ENCODE measurements at regions not wholly inside any gene's neighbourhood (a gene's known extent, or its start where the extent isn't known, plus 50 kb on each side); places are given as distances from the start of the nearest gene placed in this dataset.

- TF ChIP-seq, protein P1, sequence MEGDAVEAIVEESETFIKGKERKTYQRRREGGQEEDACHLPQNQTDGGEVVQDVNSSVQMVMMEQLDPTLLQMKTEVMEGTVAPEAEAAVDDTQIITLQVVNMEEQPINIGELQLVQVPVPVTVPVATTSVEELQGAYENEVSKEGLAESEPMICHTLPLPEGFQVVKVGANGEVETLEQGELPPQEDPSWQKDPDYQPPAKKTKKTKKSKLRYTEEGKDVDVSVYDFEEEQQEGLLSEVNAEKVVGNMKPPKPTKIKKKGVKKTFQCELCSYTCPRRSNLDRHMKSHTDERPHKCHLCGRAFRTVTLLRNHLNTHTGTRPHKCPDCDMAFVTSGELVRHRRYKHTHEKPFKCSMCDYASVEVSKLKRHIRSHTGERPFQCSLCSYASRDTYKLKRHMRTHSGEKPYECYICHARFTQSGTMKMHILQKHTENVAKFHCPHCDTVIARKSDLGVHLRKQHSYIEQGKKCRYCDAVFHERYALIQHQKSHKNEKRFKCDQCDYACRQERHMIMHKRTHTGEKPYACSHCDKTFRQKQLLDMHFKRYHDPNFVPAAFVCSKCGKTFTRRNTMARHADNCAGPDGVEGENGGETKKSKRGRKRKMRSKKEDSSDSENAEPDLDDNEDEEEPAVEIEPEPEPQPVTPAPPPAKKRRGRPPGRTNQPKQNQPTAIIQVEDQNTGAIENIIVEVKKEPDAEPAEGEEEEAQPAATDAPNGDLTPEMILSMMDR (IDR thresholded peaks at IDR 0.05; ENCODE audit: poor library complexity, severe bottlenecking), result no peak
- TF ChIP-seq POLR2AphosphoS5 (IDR thresholded peaks at IDR 0.05), result no peak
- no peak for TF ChIP-seq TAF1 (IDR thresholded peaks at IDR 0.05; ENCODE audit: low read depth)
- no peak for TF ChIP-seq EZH2 (IDR thresholded peaks at IDR 0.05; ENCODE audit: borderline replicate concordance, insufficient read depth, low read length, poor library complexity, severe bottlenecking)
Observed at GRCh38 chr18:78733762-78734613, 245.6 kb upstream of the SALL3 start.
